Subcutaneous abdominal adipose tissue (tissue), 5 donors: ENCODE measurements at regions not wholly inside any gene's neighbourhood (a gene's known extent, or its start where the extent isn't known, plus 50 kb on each side); places are given as distances from the start of the nearest gene placed in this dataset.

Source experiments
- H3K27ac ChIP-seq: one replicate; pipeline ENCODE4 v1.7.0; 2013; ENCODE audit warnings: low read depth, mild to moderate bottlenecking, inconsistent platforms, low read length, moderate library complexity
- H3K27me3 ChIP-seq, 5 donors: one replicate each; pipeline ENCODE4 v1.7.0; 2013; ENCODE audit warnings: low read length in 5 of 5, inconsistent platforms in 1 of 5; ENCODE audit not compliant: control insufficient read depth in 5 of 5, insufficient read depth in 4 of 5
- H3K36me3 ChIP-seq, 5 donors: one replicate each; pipeline ENCODE4 v1.7.0; 2013; ENCODE audit warnings: low read length in 5 of 5; ENCODE audit not compliant: control insufficient read depth in 5 of 5, insufficient read depth in 5 of 5
- H3K4me1 ChIP-seq, 5 donors: one replicate each; pipeline ENCODE4 v1.7.0; 2013; ENCODE audit warnings: low read length in 5 of 5, mild to moderate bottlenecking in 3 of 5, moderate library complexity in 1 of 5; ENCODE audit not compliant: control insufficient read depth in 5 of 5, insufficient read depth in 5 of 5
- H3K4me3 ChIP-seq, 5 donors: one replicate each; pipeline ENCODE4 v1.7.0; 2013; ENCODE audit warnings: low read length in 5 of 5, low read depth in 1 of 5
- H3K9ac ChIP-seq, 5 donors: one replicate each; pipeline ENCODE4 v1.7.0; 2013; ENCODE audit warnings: low read length in 5 of 5, mild to moderate bottlenecking in 4 of 5, moderate library complexity in 3 of 5
- H3K9me3 ChIP-seq, 5 donors: one replicate each; pipeline ENCODE4 v1.7.0; 2013; ENCODE audit warnings: low read length in 5 of 5; ENCODE audit not compliant: control insufficient read depth in 5 of 5
- donor health status: healthy.
- donor health status: healthy.
- donor health status: healthy.
- donor health status: healthy.
- donor health status: healthy.

- no peak overlapping the region for H3K9ac ChIP-seq
- no peaks in the 10 kb centered on the region for H3K27me3 ChIP-seq
- no peaks in the 10 kb centered on the region for H3K36me3 ChIP-seq
- no peak overlapping the region for H3K27ac ChIP-seq
- H3K4me3 ChIP-seq: no peak overlapping the region
- no peaks in the 10 kb centered on the region for H3K9me3 ChIP-seq
- H3K4me1 ChIP-seq: no peaks in the 10 kb centered on the region
Measured at GRCh38 chr21:21714426-21714825, 716.2 kb downstream of the NCAM2 start.

- Histone ChIP-seq H3K9ac (no peak overlapping the region), H3K36me3 (no peaks in the 10 kb centered on the region), H3K27ac (no peak overlapping the region), H3K4me3 (no peak overlapping the region), H3K4me1 (no peaks in the 10 kb centered on the region), H3K9me3 (no peaks in the 10 kb centered on the region), H3K27me3 (no peaks in the 10 kb centered on the region)
Measured at GRCh38 chr21:21715266-21715969, 717.2 kb downstream of the NCAM2 start.

GRCh38 chr21:21722731-21723130, 724.5 kb downstream of the NCAM2 start:
- Histone ChIP-seq H3K4me3 (no peak overlapping the region), H3K27me3 (no peaks in the 10 kb centered on the region), H3K9ac (no peak overlapping the region), H3K27ac (no peak overlapping the region), H3K4me1 (no peaks in the 10 kb centered on the region), H3K9me3 (no peaks in the 10 kb centered on the region), H3K36me3 (no peaks in the 10 kb centered on the region)

- Histone ChIP-seq H3K27ac (no peak overlapping the region), H3K9ac (no peak overlapping the region), H3K36me3 (no peaks in the 10 kb centered on the region), H3K4me3 (no peak overlapping the region), H3K9me3 (peaks cover 0 to 5% (median 0%) of the 10 kb centered on the region in 5 donors), H3K4me1 (peaks cover 0 to 5% (median 0%) of the 10 kb centered on the region in 5 donors), H3K27me3 (no peaks in the 10 kb centered on the region)
Measured at GRCh38 chr21:21730512-21730911, 732.3 kb downstream of the NCAM2 start.

- H3K9me3 ChIP-seq: peaks cover 0 to 5% (median 0%) of the 10 kb centered on the region in 5 donors
- H3K36me3 ChIP-seq: no peaks in the 10 kb centered on the region
- no peak overlapping the region for H3K27ac ChIP-seq
- no peak overlapping the region for H3K4me3 ChIP-seq
- H3K4me1 ChIP-seq: peaks cover 0 to 5% (median 0%) of the 10 kb centered on the region in 5 donors
- no peaks in the 10 kb centered on the region for H3K27me3 ChIP-seq
- H3K9ac ChIP-seq: no peak overlapping the region
Measured at GRCh38 chr21:21731626-21732025, 733.4 kb downstream of the NCAM2 start.

- peaks cover 0 to 5% (median 0%) of the 10 kb centered on the region in 5 donors for H3K4me1 ChIP-seq
- H3K4me3 ChIP-seq: no peak overlapping the region
- no peaks in the 10 kb centered on the region for H3K9me3 ChIP-seq
- no peak overlapping the region for H3K27ac ChIP-seq
- H3K9ac ChIP-seq: no peak overlapping the region
- no peaks in the 10 kb centered on the region for H3K27me3 ChIP-seq
- no peaks in the 10 kb centered on the region for H3K36me3 ChIP-seq
Measured at GRCh38 chr21:21734088-21734487, 735.9 kb downstream of the NCAM2 start.

- Histone ChIP-seq H3K9me3 (no peaks in the 10 kb centered on the region), H3K27ac (no peak overlapping the region), H3K4me1 (no peaks in the 10 kb centered on the region), H3K9ac (no peak overlapping the region), H3K4me3 (no peak overlapping the region), H3K27me3 (no peaks in the 10 kb centered on the region), H3K36me3 (no peaks in the 10 kb centered on the region)
Measured at GRCh38 chr21:21737186-21737585, 739.0 kb downstream of the NCAM2 start.

GRCh38 chr21:21740207-21740606, 742.0 kb downstream of the NCAM2 start:
- Histone ChIP-seq H3K9ac (no peak overlapping the region), H3K36me3 (no peaks in the 10 kb centered on the region), H3K4me3 (no peak overlapping the region), H3K9me3 (peaks cover 0 to 3% (median 0%) of the 10 kb centered on the region in 5 donors), H3K27ac (no peak overlapping the region), H3K4me1 (no peaks in the 10 kb centered on the region), H3K27me3 (no peaks in the 10 kb centered on the region)

- no peaks in the 10 kb centered on the region for H3K27me3 ChIP-seq
- H3K27ac ChIP-seq: no peak overlapping the region
- no peaks in the 10 kb centered on the region for H3K36me3 ChIP-seq
- no peak overlapping the region for H3K4me3 ChIP-seq
- no peaks in the 10 kb centered on the region for H3K4me1 ChIP-seq
- H3K9ac ChIP-seq: no peak overlapping the region
- H3K9me3 ChIP-seq: peaks cover 0 to 4% (median 0%) of the 10 kb centered on the region in 5 donors
Measured at GRCh38 chr21:21750124-21750825, 752.1 kb downstream of the NCAM2 start.

- H3K4me1 ChIP-seq: no peaks in the 10 kb centered on the region
- no peaks in the 10 kb centered on the region for H3K9me3 ChIP-seq
- H3K27me3 ChIP-seq: no peaks in the 10 kb centered on the region
- no peak overlapping the region for H3K4me3 ChIP-seq
- H3K36me3 ChIP-seq: no peaks in the 10 kb centered on the region
- no peak overlapping the region for H3K9ac ChIP-seq
- no peak overlapping the region for H3K27ac ChIP-seq
Measured at GRCh38 chr21:21751286-21751685, 753.1 kb downstream of the NCAM2 start.
